Endothelial cell of umbilical vein (primary cell): ENCODE measurements at regions not wholly inside any gene's neighbourhood (a gene's known extent, or its start where the extent isn't known, plus 50 kb on each side); places are given as distances from the start of the nearest gene placed in this dataset.

ENCODE experiments used
- BruUV-seq: library from RNA; stranded (reverse); fragments of 400-500 nt; replicated peaks from 2 replicates; lab custom pipeline; 2021; lab: Mats Ljungman, UMichigan
- CTCF ChIA-PET: fragments of 300-600, 350-600 bp; sonication (Branson Sonifier 250); formaldehyde crosslinking; loops from one replicate; lab custom pipeline; 2021; ENCODE audit warnings: antibody characterized with exemption, inconsistent platforms; lab: Charles Lee
- POLR2A ChIA-PET: fragments of 300-600, 350-600 bp; sonication (Branson Sonifier 250); formaldehyde crosslinking; loops from one replicate; lab custom pipeline; 2021; ENCODE audit warnings: antibody characterized with exemption, inconsistent platforms; lab: Charles Lee
- DNase-seq: peaks from one replicate; pipeline ENCODE4 v3.0.0-alpha.2; 2011; ENCODE audit warnings: low read depth, low spot score
- FAIRE-seq: peaks from 2 replicates; lab custom pipeline; 2011; peaks lifted over from hg19 to GRCh38; lab: Jason Lieb, UNC
- H2AFZ ChIP-seq: 2 replicates; pipeline ENCODE4 v1.6.0; 2012; ENCODE audit warnings: low read depth, low read length, control low read depth, inconsistent platforms
- H3K27ac ChIP-seq: 2 replicates; pipeline ENCODE4 v1.5.1; 2011; ENCODE audit warnings: low read depth, mild to moderate bottlenecking, control low read depth, low read length, moderate library complexity; ENCODE audit not compliant: insufficient read depth
- H3K27me3 ChIP-seq, 2 experiments: 2 replicates each; pipeline versions ENCODE4 v1.6.0 to v1.6.1; 2011; ENCODE audit warnings: low read length in 2 of 2, mixed read lengths in 1 of 2; ENCODE audit not compliant: control insufficient read depth in 2 of 2, insufficient read depth in 2 of 2
- H3K36me3 ChIP-seq, 2 experiments: 2 replicates in 1 of 2; 3 replicates in 1 of 2; pipeline ENCODE4 v1.5.1; 2011; ENCODE audit warnings: low read length in 2 of 2, mild to moderate bottlenecking in 1 of 2, moderate library complexity in 1 of 2; ENCODE audit not compliant: control insufficient read depth in 2 of 2, insufficient read depth in 2 of 2; ENCODE audit errors: extremely low read depth in 1 of 2
- H3K4me1 ChIP-seq: 3 replicates; pipeline ENCODE4 v1.5.1; 2011; ENCODE audit warnings: mild to moderate bottlenecking, low read length; ENCODE audit not compliant: control insufficient read depth, insufficient read depth; ENCODE audit errors: extremely low read depth
- H3K4me2 ChIP-seq: 2 replicates; pipeline ENCODE4 v1.6.1; 2011; ENCODE audit warnings: low read length, control low read depth, mixed read lengths; ENCODE audit not compliant: insufficient read depth
- H3K4me3 ChIP-seq, 3 experiments: fragments of 200-600 bp in 1 of 3; sonication (generic), shearing (Covaris generic) in 1 of 3; replicated peaks in 1 of 3; 2 replicates each; pipeline ENCODE4 v1.5.1; 2011 to 2016; ENCODE audit warnings: control low read depth in 3 of 3, low read length in 3 of 3, mild to moderate bottlenecking in 2 of 3, inconsistent platforms in 1 of 3, low read depth in 1 of 3, moderate library complexity in 1 of 3; ENCODE audit not compliant: insufficient read depth in 1 of 3
- H3K79me2 ChIP-seq: 2 replicates; pipeline ENCODE4 v1.6.0; 2012; ENCODE audit warnings: low read length, inconsistent platforms; ENCODE audit not compliant: control insufficient read depth, insufficient read depth
- H3K9ac ChIP-seq: replicated peaks from 2 replicates; pipeline ENCODE3; 2011; ENCODE audit warnings: low read length, control low read depth; ENCODE audit not compliant: insufficient read depth; ENCODE audit errors: extremely low read depth
- H3K9me1 ChIP-seq: replicated peaks from 3 replicates; pipeline ENCODE4 v1.6.0; 2011; ENCODE audit warnings: mild to moderate bottlenecking, low read length; ENCODE audit not compliant: control insufficient read depth, insufficient read depth; ENCODE audit errors: extremely low read depth
- H3K9me3 ChIP-seq: replicated peaks from 2 replicates; pipeline ENCODE4 v1.5.1; 2012; ENCODE audit warnings: low read length, inconsistent platforms; ENCODE audit not compliant: control insufficient read depth, insufficient read depth
- H4K20me1 ChIP-seq: replicated peaks from 2 replicates; pipeline ENCODE3; 2011; ENCODE audit warnings: mild to moderate bottlenecking, low read length; ENCODE audit not compliant: control insufficient read depth, insufficient read depth; ENCODE audit errors: extremely low read depth
- CTCF ChIP-seq, 2 donors: IDR thresholded peaks; 1 replicate in 1 of 2; 2 replicates in 1 of 2; pipeline ENCODE4 v1.5.1; 2011; ENCODE audit warnings: low read length in 2 of 2, mild to moderate bottlenecking in 2 of 2, moderate library complexity in 2 of 2, control low read depth in 1 of 2, inconsistent platforms in 1 of 2, low read depth in 1 of 2; ENCODE audit not compliant: insufficient read depth in 1 of 2; ENCODE audit errors: extremely low read depth in 1 of 2
- EZH2 ChIP-seq: IDR thresholded peaks from 2 replicates; pipeline ENCODE4 v1.6.1; 2012; ENCODE audit warnings: borderline replicate concordance, low read depth, mild to moderate bottlenecking, moderate library complexity, low read length, inconsistent platforms; ENCODE audit not compliant: severe bottlenecking
- FOS ChIP-seq: IDR thresholded peaks from 2 replicates; pipeline ENCODE4 v1.6.1; 2011; ENCODE audit warnings: mild to moderate bottlenecking, low read length, moderate library complexity, borderline replicate concordance; ENCODE audit not compliant: insufficient read depth
- GATA2 ChIP-seq: IDR thresholded peaks from 2 replicates; pipeline ENCODE4 v1.7.0; 2011; ENCODE audit warnings: low read depth, mild to moderate bottlenecking, moderate library complexity, mixed read lengths, low read length; ENCODE audit not compliant: insufficient read length, insufficient read depth
- JUN ChIP-seq: IDR thresholded peaks from 2 replicates; pipeline ENCODE4 v1.6.1; 2011; ENCODE audit warnings: borderline replicate concordance, low read depth; ENCODE audit not compliant: insufficient read length, insufficient read depth
- MAX ChIP-seq: IDR thresholded peaks from 2 replicates; pipeline ENCODE4 v1.6.1; 2011; ENCODE audit not compliant: insufficient read depth, insufficient read length
- MYC ChIP-seq: IDR thresholded peaks from one replicate; pipeline ENCODE4 v1.6.1; 2011; ENCODE audit warnings: mild to moderate bottlenecking, low read depth, low read length
- POLR2A ChIP-seq: IDR thresholded peaks from 2 replicates; pipeline ENCODE4 v1.6.1; 2012; ENCODE audit warnings: low read depth, mild to moderate bottlenecking, control low read depth, low read length
- POLR2AphosphoS5 ChIP-seq: IDR thresholded peaks from 2 replicates; pipeline ENCODE4 v1.6.1; 2012; ENCODE audit warnings: low read depth, mild to moderate bottlenecking, control low read depth, low read length, moderate library complexity; ENCODE audit not compliant: insufficient read depth
- dilution Hi-C: fragments of 300-500 bp; cut with MboI; formaldehyde crosslinking; loops from one replicate; pipeline ENCODE4 v1.15.0; 2019; ENCODE audit warnings: low sequenced_read_pairs; ENCODE audit not compliant: extremely low pct_ligation_motif_present
- intact Hi-C: fragments of 100-400 bp; cut with micrococcal nuclease; formaldehyde crosslinking; loops from one replicate; pipeline ENCODE4 v1.10.0; 2022

DNA sequence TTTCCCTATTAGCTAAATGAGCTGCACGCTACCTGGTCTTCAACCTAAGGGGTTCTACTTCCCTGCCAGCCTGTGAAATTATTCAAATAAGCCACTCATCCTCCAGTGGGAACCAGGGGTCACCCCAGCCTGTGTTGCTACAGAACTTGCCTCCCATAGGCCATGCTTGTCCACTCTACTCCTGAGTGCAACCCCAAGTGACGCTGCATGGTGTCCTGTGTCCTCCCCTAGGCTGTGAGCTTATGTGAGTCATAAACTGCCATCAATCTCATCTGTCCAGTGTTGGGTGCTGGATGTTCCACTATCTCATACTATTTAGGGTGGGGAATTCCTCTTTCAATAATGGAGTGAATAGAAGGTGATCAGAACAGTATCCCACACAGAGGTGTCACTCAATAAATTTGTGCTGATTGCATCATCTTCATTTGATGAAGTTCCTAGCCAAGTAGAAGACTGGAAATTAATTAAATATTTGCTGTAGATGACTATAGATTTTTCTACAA lies 49.8 kb upstream of the SSR3 start:
- Histone ChIP-seq H3K27ac (no peak overlapping the region), H3K4me2 (no peak overlapping the region), H4K20me1 (no peaks in the 10 kb centered on the region), H3K9ac (no peak overlapping the region), H3K27me3 (no peaks in the 10 kb centered on the region), H3K9me1 (no peaks in the 10 kb centered on the region), H3K4me1 (no peaks in the 10 kb centered on the region), H3K36me3 (no peaks in the 10 kb centered on the region), H2AFZ (no peak overlapping the region), H3K79me2 (no peaks in the 10 kb centered on the region), H3K4me3 (no peak overlapping the region), H3K9me3 (no peaks in the 10 kb centered on the region)
- dilution Hi-C loops (no loop called here), intact Hi-C loops (no loop called here)
- ChIA-PET CTCF (no interaction called here), POLR2A (no interaction called here)
- FAIRE-seq (no peak), DNase-seq (no peak)
- no TSS peak for BruUV-seq
- no peak for TF ChIP-seq EZH2
- TF ChIP-seq MYC = no peak
- no peak for TF ChIP-seq POLR2A
- no peak for TF ChIP-seq GATA2
- no peak for TF ChIP-seq JUN
- no peak for TF ChIP-seq MAX
- no peak for TF ChIP-seq FOS
- no peak for TF ChIP-seq CTCF (IDR thresholded peaks at IDR 0.05; ENCODE audit: extremely low read depth in 1 of 2, insufficient read depth in 1 of 2, low read depth in 1 of 2, low read length in 2 of 2)
- no peak for TF ChIP-seq POLR2AphosphoS5
